ENCODE measurements at regions not wholly inside any gene's neighbourhood (a gene's known extent, or its start where the extent isn't known, plus 50 kb on each side); places are given as distances from the start of the nearest gene placed in this dataset.
A peak's percentile ranks its signal among the peaks of the same experiment; 100 is the strongest.

DNA sequence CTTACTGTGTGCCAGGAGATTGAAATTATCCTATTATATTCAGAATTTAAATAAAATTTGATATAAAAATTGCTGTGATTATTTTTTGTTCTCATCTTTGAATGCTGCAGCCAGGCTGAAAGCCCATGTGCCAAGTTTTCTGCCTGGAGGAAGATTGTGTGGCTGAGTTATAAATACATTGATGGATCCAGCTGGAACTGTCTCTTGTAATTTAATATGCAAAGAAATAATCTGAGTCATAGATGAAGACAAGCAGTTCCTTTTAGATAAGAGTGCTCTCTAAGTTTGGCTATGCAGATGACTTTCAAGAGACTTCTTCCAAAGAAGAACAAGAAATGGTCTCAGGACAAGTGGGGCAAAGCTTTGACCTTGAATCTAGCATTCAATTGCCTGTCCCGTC lies 871.0 kb downstream of the CDH11 start:
- peak; percentile 5 for DNase-seq (ENCODE audit: low read depth)

DNA sequence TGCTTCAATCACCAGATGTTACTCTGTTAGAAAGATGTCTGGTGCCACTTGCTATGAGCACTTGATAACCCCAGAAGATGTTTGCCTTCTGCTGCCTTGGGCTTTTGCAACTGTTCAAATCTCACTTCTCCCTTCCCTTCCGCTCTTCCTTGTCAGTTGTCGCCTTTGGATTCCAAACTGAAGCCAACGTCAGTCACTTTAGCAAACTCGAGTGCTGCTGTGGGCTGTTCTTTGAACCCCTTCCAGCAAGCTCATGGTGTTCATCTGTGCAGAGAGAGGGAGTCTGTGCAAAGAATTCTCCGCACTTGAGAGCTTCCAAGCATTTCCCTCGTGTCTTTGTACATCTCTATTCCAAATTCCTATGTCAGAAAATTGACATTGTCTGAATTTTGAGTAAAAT lies 879.4 kb downstream of the CDH11 start:
- DNase-seq (ENCODE audit: low read depth): no peak

DNA sequence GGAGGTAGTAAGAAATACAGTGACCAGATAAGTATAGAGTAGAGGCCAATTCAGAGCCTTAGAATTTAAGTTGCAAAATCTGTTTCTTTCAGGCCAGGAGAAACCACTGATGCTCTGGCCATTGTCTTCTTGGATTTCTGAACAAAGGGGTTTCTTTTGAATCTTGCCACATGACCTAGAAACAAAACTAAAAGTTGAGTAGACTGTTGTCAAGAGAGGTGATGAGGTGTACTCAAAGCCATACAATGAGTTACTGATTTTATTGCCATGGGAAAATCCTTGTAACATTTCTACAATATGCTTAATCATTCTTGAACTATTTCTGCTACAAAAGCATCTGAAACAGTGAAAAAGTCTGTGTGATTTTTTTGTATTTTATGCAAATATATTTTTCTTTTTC lies 881.3 kb downstream of the CDH11 start:
- peak; percentile 23 for DNase-seq (ENCODE audit: low read depth)

DNA sequence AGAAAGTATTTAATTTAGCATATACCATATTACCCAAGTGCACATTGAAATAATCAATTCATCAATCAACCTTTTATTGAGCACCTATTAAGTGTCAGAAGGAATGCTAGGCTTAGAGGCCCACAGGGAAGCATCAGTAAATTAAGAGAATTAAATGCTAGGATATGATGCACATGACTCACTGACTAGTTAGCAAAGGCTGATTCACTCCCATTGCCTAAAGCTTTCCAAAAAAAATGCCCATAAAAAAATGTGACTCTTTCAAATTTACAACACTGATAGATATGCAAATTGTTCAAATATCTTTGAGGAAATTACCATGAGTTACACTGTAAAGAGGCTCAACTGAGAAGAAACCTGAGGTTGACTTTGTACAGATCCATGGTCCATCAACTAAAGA lies 883.3 kb downstream of the CDH11 start:
- DNase-seq (ENCODE audit: low read depth): peak; percentile 24

DNA sequence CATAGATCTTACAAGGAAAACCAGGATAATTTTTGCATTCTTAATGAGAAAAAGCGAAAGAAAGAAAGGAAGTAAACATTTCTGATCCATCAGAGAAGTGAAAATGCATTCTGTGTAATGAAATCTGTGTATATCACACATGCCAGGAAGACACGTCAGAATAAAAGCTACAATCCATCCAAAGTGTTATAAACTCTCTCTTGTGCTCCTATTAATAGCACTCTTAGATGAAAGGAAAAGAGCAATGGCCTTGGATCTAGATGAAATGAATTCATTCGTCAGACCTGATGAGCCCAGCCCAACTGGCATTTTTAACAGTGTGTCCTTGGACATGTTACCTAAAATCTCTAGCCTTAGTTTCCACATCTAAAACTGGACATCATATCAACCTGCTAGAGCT lies 885.5 kb downstream of the CDH11 start:
- DNase-seq (ENCODE audit: low read depth): no peak

DNA sequence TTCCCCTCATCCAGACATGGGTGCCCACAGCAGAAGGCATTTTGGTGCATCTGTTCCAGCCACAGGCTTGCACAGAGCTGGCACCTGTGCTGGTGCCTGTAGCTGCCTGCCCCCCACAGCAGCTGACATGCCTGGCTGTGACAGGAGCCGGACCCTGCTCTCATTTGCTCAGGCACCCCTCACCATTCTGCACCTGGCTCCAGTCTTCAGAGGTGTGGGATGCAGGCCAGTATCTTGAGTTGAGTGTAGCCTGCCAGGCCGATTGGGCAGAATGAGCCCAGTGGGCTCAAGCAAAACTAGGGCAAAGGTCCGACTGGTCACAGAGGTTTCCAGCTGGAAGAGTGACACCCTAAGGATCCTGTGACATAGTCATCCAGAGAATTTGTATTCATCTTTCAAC lies 887.7 kb downstream of the CDH11 start:
- no peak for DNase-seq (ENCODE audit: low read depth)

DNA sequence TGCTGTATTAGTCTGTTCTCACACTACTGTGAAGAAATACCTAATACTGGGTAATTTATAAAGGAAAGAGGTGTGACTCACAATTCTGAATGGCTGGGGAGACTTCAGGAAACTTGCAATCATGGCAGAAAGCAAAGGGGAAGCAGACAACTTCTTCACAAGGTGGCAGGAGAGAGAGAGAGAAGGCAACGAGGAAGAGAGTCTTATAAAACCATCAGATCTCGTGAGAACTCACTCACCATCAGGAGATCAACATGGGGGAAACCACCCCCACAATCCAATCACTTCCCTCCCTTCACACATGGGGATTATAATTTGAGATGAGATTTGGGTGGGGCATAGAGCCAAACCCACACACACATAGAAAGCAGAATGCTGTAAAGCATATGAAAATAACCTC lies 896.2 kb downstream of the CDH11 start:
- peak; percentile 40 for DNase-seq (ENCODE audit: low read depth)

DNA sequence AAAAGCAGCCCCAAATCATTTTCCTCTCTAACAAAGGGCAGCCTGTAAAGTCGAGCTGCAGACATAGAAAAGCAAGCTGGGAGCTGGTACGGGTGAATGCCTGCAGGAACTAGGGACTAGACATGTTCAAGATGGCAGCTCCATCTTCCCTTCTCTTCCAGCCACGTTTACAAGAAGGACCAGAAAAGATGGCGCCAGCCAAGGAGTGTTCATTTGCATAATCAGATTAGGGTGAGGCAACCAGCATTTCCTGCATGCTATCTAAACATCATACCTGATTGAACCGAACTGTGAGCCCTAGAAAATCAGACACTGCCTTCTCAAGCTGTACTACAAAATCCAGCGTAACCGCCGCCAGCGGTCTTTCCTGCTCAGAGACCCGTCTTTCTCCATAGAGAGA lies 896.8 kb downstream of the CDH11 start:
- DNase-seq (ENCODE audit: low read depth): no peak

DNA sequence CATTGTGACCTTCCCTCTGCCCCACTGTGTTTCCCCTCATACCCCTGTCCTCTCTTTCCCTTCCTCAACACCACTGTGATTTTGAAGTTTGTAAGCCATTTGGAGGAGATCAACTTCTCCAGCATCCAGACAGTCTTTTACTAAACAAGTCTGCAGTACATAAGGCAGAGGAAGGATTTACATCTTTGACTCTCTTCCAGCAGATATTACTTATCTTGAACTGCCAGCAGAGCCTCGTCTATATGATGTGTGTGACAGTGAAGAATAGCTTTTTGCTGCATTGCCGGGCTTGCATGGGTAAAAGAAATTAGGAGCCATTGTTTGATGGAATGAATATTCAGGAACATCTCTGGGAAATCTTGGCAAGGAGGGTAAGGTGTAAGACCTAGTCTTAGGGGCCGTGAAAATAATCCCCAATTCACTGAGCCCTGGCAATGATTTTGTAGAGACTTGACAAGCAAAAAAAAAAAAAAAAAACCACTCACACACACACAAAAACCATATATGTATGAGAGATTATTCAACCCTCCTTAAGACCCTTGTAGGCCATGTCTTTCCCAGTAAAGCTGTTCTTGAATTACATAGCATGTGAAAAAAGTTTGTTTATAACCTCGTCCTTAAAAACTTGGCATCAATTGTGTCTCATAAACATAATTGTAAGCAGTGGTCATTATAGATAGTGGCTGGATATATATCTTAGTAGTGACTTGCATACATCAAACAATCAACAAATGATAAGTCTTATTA lies 903.9 kb downstream of the CDH11 start:
- DNase-seq (ENCODE audit: low read depth): no peak

DNA sequence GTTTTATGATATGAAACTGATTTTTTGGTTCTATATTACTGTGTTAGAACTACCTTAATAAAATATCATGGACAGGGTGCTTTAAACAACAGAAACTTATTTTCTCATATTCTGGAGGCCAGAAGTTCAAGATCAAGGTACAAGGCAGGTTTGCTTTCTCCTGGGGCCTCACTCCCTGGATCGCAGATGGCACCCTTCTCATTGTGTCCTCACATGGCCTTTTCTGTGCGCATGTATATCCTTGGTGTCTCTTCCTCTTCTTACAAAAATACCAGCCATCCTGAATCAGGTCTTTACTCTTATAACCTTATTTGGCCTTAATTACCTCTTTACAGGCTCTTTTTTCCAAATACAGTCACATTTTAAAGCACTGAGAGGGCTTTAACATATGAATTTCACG lies 906.1 kb downstream of the CDH11 start:
- DNase-seq (ENCODE audit: low read depth): no peak

DNA sequence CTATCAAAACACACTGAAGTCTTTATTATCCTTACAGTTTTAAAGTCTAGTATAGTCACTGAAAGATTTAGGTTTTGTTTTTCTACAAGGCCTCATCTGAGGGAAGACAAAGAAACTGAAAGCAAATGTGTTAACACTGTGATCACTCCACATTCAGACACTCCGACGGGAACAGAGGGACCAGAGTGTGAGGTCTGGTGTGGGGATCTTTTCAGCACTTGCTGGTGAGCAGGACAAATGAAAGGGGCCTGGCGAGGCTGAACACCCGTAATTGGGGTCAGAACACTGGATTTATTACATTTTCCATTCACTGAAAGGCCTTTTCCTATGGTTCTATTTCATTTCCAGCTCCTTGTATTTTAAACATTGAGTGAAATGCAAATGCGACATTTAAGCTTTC lies 910.5 kb downstream of the CDH11 start:
- DNase-seq (ENCODE audit: low read depth): no peak

DNA sequence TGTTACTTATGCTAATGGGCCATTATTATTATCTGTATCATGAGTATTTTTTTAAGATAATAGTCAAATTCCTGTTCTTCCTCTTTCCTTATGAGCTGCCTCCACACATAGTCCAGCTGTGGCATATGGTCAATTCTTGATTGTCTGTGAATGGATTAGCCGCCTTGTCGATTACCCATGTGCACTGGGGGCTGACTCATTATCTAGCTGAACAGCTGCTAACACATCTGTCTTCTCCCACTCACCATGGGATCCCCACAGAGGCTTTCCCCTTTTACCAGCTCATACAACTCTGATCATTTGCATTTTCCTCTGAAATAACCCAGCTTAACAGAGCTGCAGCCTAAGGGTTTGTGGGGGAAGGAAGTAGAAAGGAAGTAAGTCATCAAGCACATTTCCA lies 915.0 kb downstream of the CDH11 start:
- DNase-seq (ENCODE audit: low read depth): no peak

DNA sequence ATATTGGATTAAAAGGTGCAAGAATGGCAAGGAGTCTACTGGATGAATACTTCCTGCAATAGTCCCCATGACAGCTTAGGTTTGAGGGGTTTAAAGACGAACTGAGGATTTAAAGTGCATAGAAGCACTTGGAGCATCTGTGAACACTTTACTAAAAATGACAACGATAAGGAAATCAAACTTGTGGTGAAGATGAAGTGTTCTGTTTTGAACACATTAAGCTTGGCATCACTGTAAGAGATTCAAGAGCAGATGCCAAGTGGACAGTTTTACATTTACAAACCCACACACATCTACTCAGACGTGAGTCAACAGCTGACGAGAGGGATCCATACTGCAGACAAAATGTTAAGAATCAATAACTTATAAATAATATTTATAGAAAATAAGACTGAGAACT lies 918.7 kb downstream of the CDH11 start:
- DNase-seq (ENCODE audit: low read depth): no peak

DNA sequence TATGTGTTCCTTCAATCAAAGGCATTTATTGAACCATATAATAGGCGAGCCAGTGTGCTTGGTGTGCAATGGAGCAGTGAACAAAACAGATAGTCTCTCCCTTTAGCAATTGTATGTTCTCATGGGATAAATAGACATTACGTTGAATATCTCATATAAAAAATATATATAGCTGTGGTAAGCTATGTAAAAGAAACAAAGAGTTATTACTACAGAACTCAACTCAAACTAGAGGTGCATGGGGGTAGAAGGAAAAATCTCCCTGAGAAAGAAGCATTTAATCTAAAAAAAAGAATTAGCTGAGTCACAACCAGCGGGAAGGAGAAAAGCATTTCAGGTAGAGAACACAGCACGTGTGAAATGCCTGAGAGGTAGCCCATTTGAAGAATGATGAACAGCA lies 919.3 kb downstream of the CDH11 start:
- DNase-seq (ENCODE audit: low read depth): no peak

DNA sequence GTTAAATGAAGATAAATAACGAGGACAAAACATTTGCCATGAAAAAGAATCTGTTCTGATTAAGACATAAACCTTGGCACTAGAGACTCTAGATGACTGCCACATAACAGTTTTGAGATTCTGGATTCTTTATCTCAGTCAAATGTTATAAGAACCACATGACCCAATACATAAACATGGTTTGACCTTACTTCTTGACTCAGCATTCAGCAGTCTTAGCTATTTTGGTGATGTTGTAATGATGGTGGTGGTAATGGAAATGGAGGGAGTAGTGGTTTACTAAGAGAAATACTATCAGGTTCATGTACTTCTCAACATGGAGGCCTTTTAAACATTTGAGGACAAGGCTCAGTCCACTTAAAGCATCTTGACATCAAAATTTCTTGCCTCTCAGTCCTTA lies 925.4 kb downstream of the CDH11 start:
- DNase-seq (ENCODE audit: low read depth): peak; percentile 31

DNA sequence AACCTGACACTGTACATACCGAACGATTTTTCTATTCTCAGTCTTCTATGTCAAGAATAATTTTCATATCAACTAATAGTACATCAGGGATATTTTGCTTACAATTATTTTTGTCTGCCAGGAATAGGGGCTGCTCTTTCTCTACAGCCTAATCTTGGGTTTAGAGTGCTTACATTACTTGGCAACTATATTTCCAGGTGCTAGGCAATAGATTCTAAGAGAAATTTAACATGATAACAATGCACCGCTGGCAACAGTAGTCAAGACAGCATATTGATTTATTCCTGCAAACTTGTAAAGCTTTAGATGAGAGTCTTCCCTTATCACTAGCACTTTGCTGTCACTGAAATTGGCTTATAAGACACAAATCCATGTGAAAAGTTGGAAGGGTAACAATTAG lies 935.9 kb downstream of the CDH11 start:
- no peak for DNase-seq (ENCODE audit: low read depth)

DNA sequence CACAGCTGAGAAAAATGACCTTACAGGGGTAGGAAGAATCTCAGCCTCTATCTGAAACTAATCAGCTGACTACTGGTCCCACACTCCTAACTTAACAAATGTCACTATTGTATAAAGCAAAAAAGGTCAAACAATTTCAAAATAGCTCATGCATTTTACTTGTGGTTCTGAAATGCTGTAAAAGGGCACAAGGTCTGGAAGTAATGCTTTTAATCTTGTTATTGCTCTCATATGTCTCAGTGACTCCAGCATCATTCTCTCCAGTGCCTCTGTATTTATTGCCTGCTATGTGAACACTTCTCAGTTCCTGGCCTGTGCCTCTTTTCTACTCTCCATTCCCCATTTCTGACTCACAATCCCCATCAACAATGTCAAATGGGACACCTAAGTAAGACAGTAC lies 937.7 kb downstream of the CDH11 start:
- no peak for DNase-seq (ENCODE audit: low read depth)

DNA sequence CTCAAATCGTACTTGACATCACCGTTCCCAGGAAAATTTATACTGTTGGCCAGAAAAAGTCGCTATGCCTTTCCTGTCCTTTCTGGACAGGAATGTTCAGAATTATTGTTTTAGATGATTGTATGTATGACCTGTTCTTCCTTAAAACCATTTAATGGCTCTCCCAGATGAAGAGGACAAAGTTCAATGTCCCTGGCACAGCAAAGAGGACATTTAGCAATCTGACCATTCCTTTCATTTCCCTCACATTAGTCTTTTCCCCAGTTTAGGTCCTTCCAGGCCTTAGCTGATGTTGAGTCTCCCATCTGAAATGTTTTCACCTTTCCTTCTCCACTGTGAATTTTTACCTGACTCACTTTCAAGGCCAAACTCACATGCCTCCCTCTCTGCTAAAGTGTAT lies 938.9 kb downstream of the CDH11 start:
- DNase-seq (ENCODE audit: low read depth): no peak

DNA sequence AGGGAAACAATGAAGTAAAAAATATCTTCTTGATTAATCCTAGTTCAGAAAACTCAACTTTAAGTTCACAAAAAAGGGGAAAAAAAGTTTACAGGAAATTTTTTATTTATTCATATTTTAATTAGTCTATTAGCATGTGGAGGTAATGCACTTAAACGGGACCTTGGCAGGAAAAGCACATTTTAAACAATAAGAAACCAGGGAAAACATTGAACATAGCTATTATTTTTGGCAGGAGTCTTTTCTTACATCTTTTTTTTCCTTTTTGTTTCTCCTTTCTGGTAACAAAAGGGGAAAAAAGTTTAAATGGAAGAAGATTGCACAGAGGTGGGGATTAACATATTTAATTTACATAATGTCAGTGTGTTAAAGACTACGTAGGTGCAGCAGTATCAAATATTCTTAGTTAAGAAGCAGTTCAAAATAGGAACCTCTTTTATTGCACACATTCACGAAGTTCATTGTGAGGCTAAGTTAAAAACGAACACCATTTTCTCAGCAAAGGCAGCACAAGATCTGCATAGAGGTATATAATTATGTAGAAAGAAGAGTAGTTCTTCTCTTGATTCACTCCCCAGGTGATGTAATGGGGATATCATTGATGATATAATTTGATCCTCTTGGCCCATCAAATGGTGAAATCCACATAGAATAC lies 940.5 kb downstream of the CDH11 start:
- DNase-seq (ENCODE audit: low read depth): no peak

DNA sequence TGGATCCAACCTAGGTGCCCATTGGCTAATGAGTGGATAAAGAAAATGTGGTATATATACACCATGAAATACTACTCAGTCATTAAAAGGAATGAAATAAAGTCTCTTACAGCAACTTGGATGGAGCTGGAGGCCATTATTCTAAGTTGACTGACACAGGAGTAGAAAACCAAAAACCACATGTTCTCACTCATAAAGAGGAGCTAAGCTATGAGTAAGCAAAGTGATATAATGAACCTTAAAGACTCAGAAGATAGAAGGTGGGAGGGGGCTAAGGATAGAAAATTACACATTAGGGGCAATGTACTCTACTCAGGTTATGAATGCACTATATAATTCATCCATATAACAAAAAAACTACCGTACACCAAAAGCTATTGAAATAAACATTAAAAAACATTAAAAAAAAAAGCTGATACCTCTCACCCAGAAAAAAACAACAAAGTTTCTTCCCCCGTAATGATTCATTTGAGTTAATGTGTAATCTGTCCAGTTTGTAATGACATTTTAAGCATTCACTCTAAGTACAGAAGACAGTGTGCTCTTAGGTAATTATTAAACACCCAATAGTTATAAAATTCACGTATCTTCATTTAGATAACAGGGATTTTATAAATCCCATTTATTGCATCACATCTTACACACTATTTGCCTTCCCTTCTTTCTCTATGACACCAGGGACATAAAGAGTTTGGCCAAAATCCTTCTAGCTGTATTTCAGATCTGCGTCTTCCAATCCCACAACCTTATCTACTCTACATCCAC lies 941.5 kb downstream of the CDH11 start:
- DNase-seq (ENCODE audit: low read depth): no peak

DNA sequence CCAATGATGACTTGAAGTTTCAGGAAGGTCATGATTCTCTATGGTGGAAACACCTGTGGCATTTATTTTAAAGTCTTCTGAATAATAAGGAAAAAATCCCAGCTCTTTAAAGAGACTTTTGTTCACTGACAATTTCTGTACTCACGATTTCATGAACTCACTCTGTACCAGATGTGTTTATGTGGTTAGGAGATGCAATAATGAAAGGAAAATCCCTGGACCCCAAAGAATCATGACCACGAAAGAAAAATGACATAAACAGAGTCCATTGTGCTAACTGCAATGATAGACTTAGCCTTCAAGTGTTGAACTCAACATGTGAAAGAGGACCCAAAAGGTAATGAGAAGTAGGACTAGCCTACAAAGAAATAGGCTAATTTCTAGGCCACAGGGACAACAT lies 947.5 kb downstream of the CDH11 start:
- no peak for DNase-seq (ENCODE audit: low read depth)

DNA sequence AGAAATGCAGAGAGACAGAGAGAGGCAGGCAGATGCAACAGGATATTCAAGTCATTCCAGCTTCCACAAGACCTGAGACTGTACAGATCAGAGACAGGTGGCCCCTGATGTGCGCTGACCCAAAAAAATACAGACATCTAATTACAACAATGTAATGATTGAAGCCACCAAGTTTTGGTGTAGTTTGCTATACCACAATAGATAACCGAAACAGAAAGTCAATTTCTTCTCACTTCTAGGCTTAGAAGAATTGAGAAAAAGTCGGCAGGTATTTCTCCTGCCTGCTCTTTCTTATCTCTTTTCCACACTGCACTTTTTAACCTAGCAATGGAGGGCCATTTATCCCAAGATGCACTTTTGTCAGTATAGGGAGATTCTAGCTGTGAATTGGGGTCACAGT lies 949.2 kb downstream of the CDH11 start:
- DNase-seq (ENCODE audit: low read depth): no peak

DNA sequence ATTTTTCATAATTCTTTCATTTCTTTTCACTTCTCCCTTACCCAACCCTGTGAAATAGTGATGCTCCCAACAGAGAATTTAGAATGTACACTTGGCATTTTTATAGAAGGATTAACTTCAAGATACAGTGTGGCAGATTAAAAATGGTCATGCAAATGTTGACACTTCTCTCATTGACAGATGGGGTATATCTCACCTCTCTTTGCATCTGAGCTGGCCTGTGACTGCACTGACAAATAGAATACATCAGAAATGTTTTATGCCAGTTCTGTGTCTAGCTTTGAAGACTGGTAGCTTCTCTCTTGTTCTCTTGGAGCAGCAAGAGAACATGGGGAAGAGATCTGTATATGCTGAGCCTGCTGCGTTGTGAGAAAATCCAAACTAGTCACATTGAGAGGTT lies 949.6 kb downstream of the CDH11 start:
- no peak for DNase-seq (ENCODE audit: low read depth)

All from HT1080 (cell line).